Left colon (tissue), 2 donors: ENCODE measurements at regions not wholly inside any gene's neighbourhood (a gene's known extent, or its start where the extent isn't known, plus 50 kb on each side); places are given as distances from the start of the nearest gene placed in this dataset.
A peak's percentile ranks its signal among the peaks of the same experiment; 100 is the strongest.

Experiments
- ATAC-seq: fragments of 200-7000 bp; cut with Tn5 transposase; one replicate; pipeline ENCODE4 v1.9.1; 2020; ENCODE audit warnings: mild to moderate bottlenecking, moderate library complexity
- DNase-seq, 2 donors: peaks; one replicate each; pipeline ENCODE4 v3.0.0-alpha.2; 2020
- intact Hi-C, 2 donors: fragments of 100-400 bp; cut with DNase I in 1 of 2; cut with micrococcal nuclease in 1 of 2; formaldehyde crosslinking; loops; one replicate each; pipeline versions ENCODE4 v1.11.2 to v1.14.0; 2022; cut with DNase I, micrococcal nuclease
- donor health status: DM: no; HTN: no; CAD: no.
- donor health status: DM: yes; HTN: yes; CAD: no.

GRCh38 chr13:68506888-68507551 lies 1276.9 kb upstream of the PCDH9 start:
- ATAC-seq (no peak), DNase-seq (no peak)
- intact Hi-C loops = no loop called here

DNA sequence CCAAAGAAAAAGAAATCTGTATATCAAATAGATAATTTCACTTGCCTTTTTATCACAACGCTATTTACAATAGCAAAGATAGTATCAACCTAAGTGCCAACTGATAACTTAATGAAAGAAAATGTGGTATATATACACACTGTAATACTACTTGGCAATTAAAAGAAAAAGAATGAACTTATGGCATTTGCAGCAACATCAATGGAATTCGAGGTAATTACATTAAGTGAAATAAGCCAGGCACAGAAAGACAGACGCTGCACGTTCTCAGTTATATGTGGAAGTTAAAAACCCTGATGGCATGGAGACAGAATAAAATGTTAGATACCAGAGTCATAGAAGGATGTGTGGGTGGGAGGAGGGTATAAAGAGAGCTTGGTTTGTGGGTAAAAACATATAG lies 1260.5 kb upstream of the PCDH9 start:
- DNase-seq = no peak
- intact Hi-C loops = no loop called here
- no peak for ATAC-seq

- DNase-seq (no peak), ATAC-seq (no peak)
- intact Hi-C loops = no loop called here
Observed at GRCh38 chr13:68481130-68481529, 1251.0 kb upstream of the PCDH9 start.

DNA sequence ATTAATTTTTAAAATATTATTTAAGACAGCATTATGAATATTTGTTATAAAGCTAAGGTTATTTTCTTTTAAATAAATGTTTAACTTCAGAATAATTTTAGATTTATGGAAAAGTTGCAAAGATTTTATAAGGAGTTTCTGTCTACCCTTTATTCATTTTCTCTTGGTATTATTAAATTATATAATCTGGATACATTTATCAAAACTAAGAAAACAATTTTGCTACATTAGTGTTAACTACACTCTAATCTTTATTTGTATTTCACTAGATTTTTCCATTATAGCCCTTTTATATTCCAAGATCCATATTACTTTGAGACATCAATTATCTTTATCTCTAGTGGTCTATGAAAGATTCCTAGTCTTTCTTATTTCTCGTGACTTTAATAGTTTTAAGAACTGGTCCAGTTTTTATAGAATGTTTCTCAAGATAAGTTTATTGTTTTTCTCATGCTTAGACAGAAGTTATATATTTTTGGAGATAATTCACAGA lies 1243.7 kb upstream of the PCDH9 start:
- ATAC-seq (no peak), DNase-seq (no peak)
- intact Hi-C loops = no loop called here

DNA sequence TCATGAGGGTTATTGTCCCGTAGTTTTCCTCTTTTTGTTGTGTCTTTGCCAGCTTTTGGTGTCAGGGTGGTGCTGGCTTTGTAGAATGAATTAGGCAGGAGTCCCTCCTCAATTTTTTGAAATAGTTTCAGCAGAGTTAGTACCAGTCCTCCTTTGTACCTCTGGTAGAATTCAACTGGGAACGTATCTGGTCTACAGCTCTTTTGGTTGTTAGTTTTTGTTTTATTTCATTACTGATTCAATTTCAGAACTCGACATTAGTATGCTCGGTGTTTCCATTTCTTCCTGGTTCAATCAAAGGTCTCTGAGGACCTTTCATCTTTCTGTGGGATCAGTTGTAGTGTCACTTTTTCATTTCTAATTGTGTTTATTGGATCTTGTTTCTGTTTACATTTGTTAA lies 1237.0 kb upstream of the PCDH9 start:
- intact Hi-C loops = no loop called here
- ATAC-seq = no peak
- no peak for DNase-seq

DNA sequence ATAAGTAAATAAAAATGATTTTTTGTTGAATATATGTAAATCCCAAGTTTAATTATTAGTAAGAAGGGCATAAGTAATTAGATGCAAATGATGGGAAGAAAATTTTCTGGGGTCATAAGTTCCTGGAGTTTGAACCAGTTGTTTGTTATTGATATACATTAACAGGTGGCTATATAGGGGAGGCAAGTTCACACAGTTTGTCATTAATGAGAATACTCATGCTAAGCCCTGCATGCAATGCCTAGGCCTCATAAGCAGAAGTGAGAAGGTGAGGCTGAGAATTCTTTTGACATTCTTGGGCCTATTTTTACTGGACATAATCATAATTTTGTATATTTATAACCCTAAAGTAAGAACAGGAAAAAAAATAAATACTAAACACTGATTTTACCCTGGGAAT lies 1210.7 kb upstream of the PCDH9 start:
- intact Hi-C loops = no loop called here
- no peak for ATAC-seq
- DNase-seq = no peak

DNA sequence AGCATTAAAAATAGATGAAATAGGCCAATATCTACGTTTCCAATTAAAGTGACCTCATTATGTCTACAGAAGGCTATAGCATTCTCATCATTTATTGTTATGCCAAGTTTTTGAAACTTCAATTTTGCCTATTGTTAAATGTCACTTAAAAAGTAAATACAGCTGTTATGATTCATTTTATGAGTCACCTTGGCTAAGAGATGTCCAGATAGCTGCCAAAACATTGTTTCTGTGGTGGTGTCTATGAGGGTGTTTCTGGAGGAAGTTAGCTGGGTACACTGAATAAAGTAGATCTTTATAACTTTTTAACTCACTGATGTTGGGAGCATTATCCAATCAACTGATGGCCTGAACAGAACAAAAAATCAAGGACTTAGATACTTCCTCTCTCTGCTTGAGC lies 1209.7 kb upstream of the PCDH9 start:
- intact Hi-C loops = no loop called here
- ATAC-seq = no peak
- DNase-seq = no peak

DNA sequence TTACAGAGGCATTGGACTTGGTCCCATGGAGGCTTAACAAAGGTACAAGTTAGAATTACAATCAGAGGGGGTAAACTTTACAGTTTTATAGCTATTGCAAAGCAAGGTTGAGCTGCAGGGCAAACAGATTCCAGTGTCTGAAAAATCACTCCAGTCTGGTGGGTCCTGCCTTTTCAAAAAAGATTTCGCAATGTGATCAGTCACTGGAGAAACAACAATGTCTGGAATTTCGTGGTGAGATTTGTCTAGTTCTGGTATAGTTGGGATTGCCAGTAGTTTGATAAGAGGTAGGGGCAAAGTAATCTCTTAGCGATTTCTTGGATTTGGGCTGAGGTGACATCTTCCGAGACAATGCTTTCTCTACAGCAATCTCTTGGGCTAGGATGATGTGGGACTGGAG lies 1198.2 kb upstream of the PCDH9 start:
- DNase-seq = no peak
- no peak for ATAC-seq
- intact Hi-C loops = no loop called here

DNA sequence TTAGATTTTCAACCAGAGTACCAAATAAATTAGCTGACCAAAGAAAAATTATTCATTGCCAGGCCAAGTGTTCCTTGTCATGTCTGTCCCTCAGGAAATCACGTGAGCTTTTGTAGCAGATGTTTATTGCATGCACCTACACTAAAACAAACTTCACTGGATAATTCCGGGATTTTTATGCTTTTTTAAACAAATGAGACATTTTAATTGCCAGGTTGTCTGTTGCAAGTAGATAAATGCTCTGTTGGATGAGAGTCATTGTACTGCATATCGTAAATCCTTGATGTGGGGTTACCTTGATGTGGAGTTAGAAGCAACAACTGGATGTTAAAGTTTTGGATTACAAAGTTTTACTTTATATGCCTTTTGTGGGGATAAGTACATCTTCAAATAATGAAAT lies 1187.7 kb upstream of the PCDH9 start:
- no peak for DNase-seq
- ATAC-seq = no peak
- intact Hi-C loops = no loop called here

GRCh38 chr13:68410007-68410406 lies 1179.9 kb upstream of the PCDH9 start:
- intact Hi-C loops = no loop called here
- DNase-seq (no peak), ATAC-seq (no peak)

DNA sequence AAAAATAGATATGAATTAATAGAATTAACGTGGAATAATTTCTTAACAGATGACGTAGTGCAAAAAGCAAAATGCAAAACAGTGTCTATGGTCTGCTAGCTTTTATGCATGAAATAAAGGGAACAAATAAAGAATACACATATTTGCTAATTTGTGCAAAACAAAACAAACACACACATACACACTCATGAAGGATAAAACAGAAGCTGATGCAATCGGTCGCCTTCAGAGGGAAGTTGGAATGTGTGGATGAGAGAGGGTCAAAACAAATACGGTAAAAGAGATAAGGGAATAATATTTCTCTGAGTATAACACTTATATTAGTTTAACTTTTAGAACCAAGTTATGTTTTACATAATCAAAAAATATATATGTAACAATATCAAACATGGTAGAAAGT lies 1160.9 kb upstream of the PCDH9 start:
- intact Hi-C loops = no loop called here
- no peak for ATAC-seq
- DNase-seq = no peak

- intact Hi-C loops = no loop called here
- ATAC-seq (no peak), DNase-seq (no peak)
Observed at GRCh38 chr13:68386808-68387207, 1156.7 kb upstream of the PCDH9 start.

- intact Hi-C loops = no loop called here
- ATAC-seq (no peak), DNase-seq (no peak)
Observed at GRCh38 chr13:68380041-68380973, 1150.2 kb upstream of the PCDH9 start.

GRCh38 chr13:68378294-68378693 lies 1148.2 kb upstream of the PCDH9 start:
- ATAC-seq = no peak
- intact Hi-C loops = no loop called here

DNA sequence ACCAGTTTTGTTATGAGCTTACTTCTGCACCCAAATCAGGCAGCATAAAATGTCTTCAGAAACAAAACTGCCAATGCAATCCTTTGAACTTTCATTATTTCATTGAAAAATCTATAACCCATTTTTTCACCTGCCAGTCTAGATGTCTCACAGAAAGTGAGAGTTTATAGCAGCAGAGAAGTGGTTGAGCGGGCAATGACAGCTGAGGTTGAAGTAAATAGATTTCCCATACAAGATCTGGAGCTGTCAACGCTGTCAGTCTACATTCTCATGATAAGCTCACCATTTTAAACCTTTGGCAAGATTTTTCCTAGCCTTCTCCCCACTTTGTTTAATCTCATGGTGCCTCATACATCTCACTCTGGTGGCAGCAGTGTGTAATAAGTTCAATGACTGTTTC lies 1144.9 kb upstream of the PCDH9 start:
- DNase-seq (no peak), ATAC-seq (no peak)
- intact Hi-C loops = no loop called here

More at GRCh38 chr13:68378294-68378693, 1148.2 kb upstream of the PCDH9 start:
- no peak for DNase-seq

- ATAC-seq (peak; percentile 85), DNase-seq (no peak)
- intact Hi-C loops = no loop called here
Observed at GRCh38 chr13:68369739-68370138, 1139.6 kb upstream of the PCDH9 start.

DNA sequence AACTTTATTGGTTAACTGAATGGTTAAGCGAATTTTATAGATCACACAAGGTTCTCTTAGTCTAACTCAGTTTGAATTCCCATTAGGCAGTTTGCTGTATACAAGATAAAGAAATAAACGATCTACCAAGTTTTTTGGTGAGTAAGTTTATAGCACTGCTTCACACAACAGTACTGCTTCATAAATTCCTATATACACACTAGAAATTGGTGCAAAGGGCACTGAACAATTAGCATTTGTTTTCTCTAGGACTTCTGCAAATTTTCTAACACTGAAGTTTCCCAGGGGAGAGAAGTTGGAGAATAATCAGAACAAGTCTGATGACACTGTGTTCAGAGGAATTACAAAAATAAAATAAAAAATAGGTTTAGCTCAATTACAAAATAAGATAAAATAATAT lies 1138.8 kb upstream of the PCDH9 start:
- ATAC-seq = peak; percentile 50
- intact Hi-C loops = no loop called here
- DNase-seq = no peak

- intact Hi-C loops = no loop called here
- ATAC-seq = no peak
Observed at GRCh38 chr13:68359105-68359504, 1129.0 kb upstream of the PCDH9 start.

DNA sequence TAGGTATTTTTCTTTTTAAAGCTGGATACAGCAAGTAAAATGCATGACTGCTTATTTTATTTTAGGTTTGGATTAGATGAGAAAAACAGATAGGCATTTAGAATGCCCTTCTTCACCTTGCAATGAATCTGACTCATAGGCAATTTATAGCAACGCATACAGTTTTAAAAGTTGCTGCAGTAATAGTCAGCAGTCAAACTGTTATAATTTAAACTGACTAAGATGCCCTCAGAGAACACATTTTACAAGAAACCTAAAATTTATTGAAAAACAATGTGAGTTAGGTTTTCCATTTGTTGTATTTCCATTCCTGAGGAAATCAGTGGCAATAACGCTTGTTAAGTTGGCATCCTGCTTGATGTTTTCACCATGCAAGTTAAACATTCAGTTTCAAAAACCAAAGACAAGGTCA lies 1128.2 kb upstream of the PCDH9 start:
- intact Hi-C loops = no loop called here
- DNase-seq (no peak), ATAC-seq (no peak)

More at GRCh38 chr13:68359105-68359504, 1129.0 kb upstream of the PCDH9 start:
- no peak for DNase-seq

- DNase-seq (no peak), ATAC-seq (peak; percentile 95)
- intact Hi-C loops = no loop called here
Observed at GRCh38 chr13:68350554-68350953, 1120.4 kb upstream of the PCDH9 start.
